Retinal pigment epithelial cell (primary cell): ENCODE measurements at regions not wholly inside any gene's neighbourhood (a gene's known extent, or its start where the extent isn't known, plus 50 kb on each side); places are given as distances from the start of the nearest gene placed in this dataset.

Experiments
- DNase-seq: peaks from one replicate; pipeline ENCODE4 v3.0.0-alpha.2; 2010; ENCODE audit warnings: low read depth
- H3K4me3 ChIP-seq: 2 replicates; pipeline ENCODE4 v1.5.1; 2011; ENCODE audit warnings: mild to moderate bottlenecking, low read length, control low read depth, moderate library complexity
- CTCF ChIP-seq: conservative IDR thresholded peaks from 2 replicates; pipeline ENCODE4 v1.5.1; 2011; ENCODE audit warnings: low read depth, low read length, control low read depth, inconsistent platforms

GRCh38 chr17:33508215-33508614, 215.1 kb upstream of the ASIC2 start:
- no peak for DNase-seq
- no peak for TF ChIP-seq CTCF
- no peak overlapping the region for H3K4me3 ChIP-seq

DNA sequence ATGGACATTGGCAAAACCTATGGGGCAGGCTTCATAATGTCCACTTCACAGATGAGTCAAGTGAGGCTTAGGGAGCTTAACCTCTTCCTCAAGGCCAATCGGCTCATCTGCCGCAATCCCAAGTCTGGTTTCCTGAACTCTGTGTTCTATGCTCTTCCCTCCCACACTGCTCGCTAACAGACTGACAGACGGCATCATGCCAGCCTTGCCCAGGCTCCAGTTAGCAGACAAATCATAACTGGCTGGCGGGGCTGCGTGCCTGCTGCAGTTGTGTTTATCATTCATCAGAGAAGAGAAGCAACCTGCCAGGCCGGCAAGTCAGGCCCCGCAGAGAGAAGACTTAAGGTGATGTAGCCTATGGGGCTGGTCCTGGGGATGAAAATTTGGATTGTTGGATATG, 216.2 kb upstream of the ASIC2 start:
- H3K4me3 ChIP-seq, result no peak overlapping the region
- no peak for TF ChIP-seq CTCF
- DNase-seq, result no peak

DNA sequence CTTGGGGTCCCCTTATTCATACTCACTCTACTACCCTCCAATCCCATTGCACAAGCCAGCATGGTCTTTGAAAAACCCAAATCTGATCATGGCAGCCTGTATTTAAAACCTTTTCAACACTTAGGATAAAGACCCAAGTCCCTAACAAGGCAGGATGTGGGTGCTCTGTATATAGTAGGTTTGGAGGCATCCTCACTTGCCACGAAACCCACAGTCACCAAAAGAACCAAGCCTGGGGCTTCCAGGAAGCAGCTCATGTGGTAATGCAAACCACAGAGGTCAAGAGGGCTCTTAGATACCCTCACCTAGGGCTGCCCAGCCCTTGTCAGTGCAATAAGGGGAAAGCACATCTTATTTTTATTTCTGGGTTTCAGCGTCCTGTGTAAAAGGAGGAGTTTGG, 218.6 kb upstream of the ASIC2 start:
- no peak overlapping the region for H3K4me3 ChIP-seq
- TF ChIP-seq CTCF, result no peak
- DNase-seq, result no peak

GRCh38 chr17:33512113-33512512, 219.0 kb upstream of the ASIC2 start:
- H3K4me3 ChIP-seq, result no peak overlapping the region
- TF ChIP-seq CTCF, result no peak
- no peak for DNase-seq

DNA sequence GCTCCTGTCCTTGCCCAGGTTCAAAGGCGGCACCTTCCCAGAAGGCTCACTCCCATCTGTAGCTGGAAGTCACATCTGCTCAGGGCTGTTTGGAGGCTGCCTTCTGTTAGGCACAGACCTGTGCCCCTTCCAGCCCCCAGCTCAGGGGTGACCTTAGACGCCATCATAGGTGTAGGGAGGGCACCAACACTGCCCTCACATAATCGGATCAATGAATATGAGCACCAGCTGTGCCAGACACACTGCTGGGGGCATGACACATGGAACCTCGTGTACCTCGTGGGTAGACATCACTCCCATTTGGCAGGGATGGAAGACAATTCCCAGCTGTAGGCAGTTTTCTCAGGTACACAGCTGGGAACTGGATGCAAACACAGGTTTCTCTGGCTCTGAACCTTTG, 220.7 kb upstream of the ASIC2 start:
- DNase-seq, result no peak
- no peak for TF ChIP-seq CTCF
- H3K4me3 ChIP-seq, result no peak overlapping the region

DNA sequence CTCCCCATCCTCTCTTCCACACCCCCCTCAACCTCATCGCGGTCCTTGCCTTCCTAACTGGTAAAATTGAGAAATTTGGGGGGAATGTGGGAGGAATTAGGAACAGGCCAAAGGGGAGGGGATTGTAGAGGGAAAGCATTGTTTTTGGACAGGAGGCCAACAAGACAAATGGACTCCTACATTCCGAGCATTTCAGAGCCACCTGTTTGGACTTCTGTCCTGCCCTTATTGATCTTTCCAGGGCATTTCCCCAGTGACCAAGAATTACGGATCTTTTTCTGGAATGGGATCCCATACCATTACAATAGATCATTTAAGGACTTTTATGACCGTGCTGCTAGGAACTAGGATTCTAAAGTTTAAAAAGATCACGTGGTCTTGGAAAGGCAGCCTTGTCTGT, 221.3 kb upstream of the ASIC2 start:
- DNase-seq, result no peak
- H3K4me3 ChIP-seq, result no peak overlapping the region
- TF ChIP-seq CTCF, result no peak

DNA sequence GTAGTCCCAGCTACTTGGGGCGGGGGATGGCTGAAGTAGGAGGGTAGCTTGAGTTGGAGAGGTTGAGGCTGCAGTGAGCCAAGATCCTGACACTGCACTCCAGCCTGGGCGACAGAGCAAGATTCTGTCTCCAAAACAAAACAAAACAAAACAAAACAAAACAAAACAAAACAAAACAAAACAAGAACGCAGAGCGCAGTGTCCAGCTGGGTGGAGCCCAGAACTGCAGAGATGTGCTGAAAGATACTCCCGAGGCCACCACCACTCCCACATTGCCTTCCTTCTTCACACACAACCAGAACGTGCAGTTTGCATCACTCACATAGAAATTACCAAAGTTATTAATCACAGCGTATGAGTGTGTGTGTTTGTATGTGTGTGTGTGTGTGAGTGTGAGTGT, 222.9 kb upstream of the ASIC2 start:
- no peak for DNase-seq
- H3K4me3 ChIP-seq, result no peak overlapping the region
- TF ChIP-seq CTCF, result no peak
